MM.1S (cell line): ENCODE measurements at regions not wholly inside any gene's neighbourhood (a gene's known extent, or its start where the extent isn't known, plus 50 kb on each side); places are given as distances from the start of the nearest gene placed in this dataset.

Source experiments
- DNase-seq: peaks from one replicate; pipeline ENCODE4 v3.0.0-alpha.2; 2015
- H2AFZ ChIP-seq: fragments of 300-600 bp; sonication (generic); 2 replicates; pipeline ENCODE4 v1.6.0; 2016; ENCODE audit warnings: antibody characterized with exemption, low read length
- H3F3A ChIP-seq: fragments of 300-600 bp; sonication (generic); 2 replicates; pipeline ENCODE4 v1.6.1; 2016; ENCODE audit warnings: mild to moderate bottlenecking, antibody characterized with exemption, low read length, moderate library complexity, mixed read lengths; ENCODE audit not compliant: insufficient read depth
- H3K27ac ChIP-seq: fragments of 300-600 bp; sonication (generic); 2 replicates; pipeline ENCODE4 v1.5.1; 2016; ENCODE audit warnings: mild to moderate bottlenecking, low read length
- H3K27me3 ChIP-seq: fragments of 300-600 bp; sonication (generic); replicated peaks from 2 replicates; pipeline ENCODE4 v1.6.0; 2016; ENCODE audit warnings: low read length; ENCODE audit not compliant: insufficient read depth
- H3K36me3 ChIP-seq: fragments of 300-600 bp; sonication (generic); replicated peaks from 2 replicates; pipeline ENCODE4 v1.6.1; 2016; ENCODE audit warnings: mild to moderate bottlenecking, low read length, mixed read lengths; ENCODE audit not compliant: insufficient read depth
- H3K4me1 ChIP-seq: fragments of 300-600 bp; sonication (generic); 2 replicates; pipeline ENCODE4 v1.6.1; 2016; ENCODE audit warnings: low read length, mixed read lengths
- H3K4me2 ChIP-seq: fragments of 300-600 bp; sonication (generic); 2 replicates; pipeline ENCODE4 v1.6.0; 2016; ENCODE audit warnings: low read depth, low read length
- H3K4me3 ChIP-seq: fragments of 300-600 bp; sonication (generic); 2 replicates; pipeline ENCODE4 v1.5.1; 2016; ENCODE audit warnings: low read length, mixed read lengths
- H3K79me2 ChIP-seq: fragments of 300-600 bp; sonication (generic); 2 replicates; pipeline ENCODE4 v1.6.1; 2016; ENCODE audit warnings: mixed run types, low read length, mixed read lengths
- H3K9ac ChIP-seq: fragments of 300-600 bp; sonication (generic); 2 replicates; pipeline ENCODE4 v1.6.1; 2016; ENCODE audit warnings: low read length, mixed read lengths
- H3K9me2 ChIP-seq: fragments of 300-600 bp; sonication (generic); replicated peaks from 2 replicates; pipeline ENCODE4 v1.6.1; 2016; ENCODE audit warnings: mild to moderate bottlenecking, low read length, mixed read lengths; ENCODE audit not compliant: insufficient read depth
- H3K9me3 ChIP-seq: fragments of 300-600 bp; sonication (generic); replicated peaks from 2 replicates; pipeline ENCODE4 v1.6.1; 2016; ENCODE audit warnings: mild to moderate bottlenecking, low read length, mixed read lengths; ENCODE audit not compliant: insufficient read depth
- H4K20me1 ChIP-seq: fragments of 300-600 bp; sonication (generic); 2 replicates; pipeline ENCODE4 v1.6.1; 2016; ENCODE audit warnings: mild to moderate bottlenecking, low read length, moderate library complexity, mixed read lengths; ENCODE audit not compliant: insufficient read depth
- EZH2 ChIP-seq: fragments of 300-600 bp; sonication (generic); optimal IDR thresholded peaks from 2 replicates; pipeline ENCODE3; 2017; ENCODE audit warnings: low read depth, mild to moderate bottlenecking, antibody characterized with exemption, low read length, mixed read lengths
- EZH2phosphoT487 ChIP-seq: fragments of 300-600 bp; sonication (generic); IDR thresholded peaks from 2 replicates; pipeline ENCODE4 v1.6.1; 2018; ENCODE audit warnings: antibody characterized with exemption, low read length
- TF ChIP-seq, protein P1 (sequence below): fragments of 300-600 bp; sonication (generic); IDR thresholded peaks from 2 replicates; pipeline ENCODE4 v1.5.1; 2016; ENCODE audit warnings: antibody characterized with exemption, low read length, mixed read lengths

DNA sequence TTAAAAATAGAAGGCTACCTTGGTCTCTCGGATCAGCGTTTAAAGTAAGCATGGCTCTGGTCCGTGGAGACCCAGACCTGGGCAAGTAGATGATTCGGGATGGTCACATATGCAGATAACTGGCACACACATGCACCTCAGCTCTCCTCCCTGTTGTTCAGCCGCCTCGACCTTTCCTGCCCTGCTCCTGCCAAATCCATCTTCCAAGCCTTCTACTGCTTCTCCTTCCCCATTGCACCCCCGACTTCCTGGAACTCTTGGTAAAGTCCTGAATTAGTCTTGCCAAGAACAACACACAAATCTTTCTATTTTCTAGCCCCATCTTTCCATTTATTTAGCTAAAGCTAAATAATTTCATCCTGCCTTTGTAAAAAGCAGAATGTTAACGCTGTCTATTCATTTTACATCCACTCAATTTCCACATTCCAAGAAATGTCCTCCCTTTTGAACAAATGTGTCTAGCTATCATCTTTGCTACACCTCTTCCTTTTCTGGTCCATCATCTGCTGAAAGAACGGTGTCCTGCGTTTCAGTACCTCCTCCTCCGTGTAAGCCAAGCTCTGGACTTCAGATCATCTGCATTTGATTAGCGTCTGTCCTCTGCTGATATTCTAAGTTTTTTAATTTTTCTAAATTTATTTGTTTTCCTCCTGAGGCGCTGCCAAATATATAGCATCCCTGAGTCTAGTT, 92.5 kb downstream of the ZIC5 start:
- Histone ChIP-seq H3K4me2 (no peak overlapping the region), H3K79me2 (no peaks in the 10 kb centered on the region), H3K27me3 (no peaks in the 10 kb centered on the region), H3K36me3 (no peaks in the 10 kb centered on the region), H3F3A (no peaks in the 10 kb centered on the region), H3K9me2 (no peaks in the 10 kb centered on the region), H3K9ac (no peak overlapping the region), H3K27ac (no peak overlapping the region), H3K4me3 (no peak overlapping the region), H2AFZ (no peak overlapping the region), H3K4me1 (no peaks in the 10 kb centered on the region), H3K9me3 (no peaks in the 10 kb centered on the region), H4K20me1 (no peaks in the 10 kb centered on the region)
- no peak for DNase-seq
- TF ChIP-seq, protein P1, sequence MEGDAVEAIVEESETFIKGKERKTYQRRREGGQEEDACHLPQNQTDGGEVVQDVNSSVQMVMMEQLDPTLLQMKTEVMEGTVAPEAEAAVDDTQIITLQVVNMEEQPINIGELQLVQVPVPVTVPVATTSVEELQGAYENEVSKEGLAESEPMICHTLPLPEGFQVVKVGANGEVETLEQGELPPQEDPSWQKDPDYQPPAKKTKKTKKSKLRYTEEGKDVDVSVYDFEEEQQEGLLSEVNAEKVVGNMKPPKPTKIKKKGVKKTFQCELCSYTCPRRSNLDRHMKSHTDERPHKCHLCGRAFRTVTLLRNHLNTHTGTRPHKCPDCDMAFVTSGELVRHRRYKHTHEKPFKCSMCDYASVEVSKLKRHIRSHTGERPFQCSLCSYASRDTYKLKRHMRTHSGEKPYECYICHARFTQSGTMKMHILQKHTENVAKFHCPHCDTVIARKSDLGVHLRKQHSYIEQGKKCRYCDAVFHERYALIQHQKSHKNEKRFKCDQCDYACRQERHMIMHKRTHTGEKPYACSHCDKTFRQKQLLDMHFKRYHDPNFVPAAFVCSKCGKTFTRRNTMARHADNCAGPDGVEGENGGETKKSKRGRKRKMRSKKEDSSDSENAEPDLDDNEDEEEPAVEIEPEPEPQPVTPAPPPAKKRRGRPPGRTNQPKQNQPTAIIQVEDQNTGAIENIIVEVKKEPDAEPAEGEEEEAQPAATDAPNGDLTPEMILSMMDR: no peak
- TF ChIP-seq EZH2 (no peak), EZH2phosphoT487 (no peak)

DNA sequence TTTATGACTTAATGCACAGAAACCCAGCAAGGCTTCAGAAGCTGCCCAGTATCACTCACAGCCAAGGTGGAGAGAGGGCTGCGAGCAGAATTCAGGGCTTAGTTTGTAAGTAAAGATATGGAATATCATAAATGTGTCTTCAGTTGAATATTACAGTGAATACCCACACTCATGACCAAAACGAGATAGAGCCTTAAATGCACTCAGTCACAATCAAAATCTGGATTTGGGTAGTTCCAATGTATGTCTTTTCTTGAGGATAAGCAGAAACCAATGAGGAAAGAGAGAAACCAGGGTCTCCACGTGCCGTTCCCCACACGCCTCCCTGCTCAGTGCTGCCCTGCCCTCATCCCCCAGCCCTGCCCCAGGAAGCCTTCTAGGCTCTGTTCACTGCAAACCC, 94.9 kb downstream of the ZIC5 start:
- H3K27ac ChIP-seq: no peak overlapping the region
- DNase-seq: no peak
- no peak overlapping the region for H3K9ac ChIP-seq
- H2AFZ ChIP-seq: no peak overlapping the region
- H3K9me2 ChIP-seq: no peaks in the 10 kb centered on the region
- no peaks in the 10 kb centered on the region for H3K9me3 ChIP-seq
- H3K4me3 ChIP-seq: no peak overlapping the region
- H3K4me1 ChIP-seq: no peaks in the 10 kb centered on the region
- no peaks in the 10 kb centered on the region for H3K36me3 ChIP-seq
- H4K20me1 ChIP-seq: no peaks in the 10 kb centered on the region
- H3K79me2 ChIP-seq: no peaks in the 10 kb centered on the region
- TF ChIP-seq, protein P1: no peak
- no peak for TF ChIP-seq EZH2phosphoT487
- no peak for TF ChIP-seq EZH2
- H3K27me3 ChIP-seq: no peaks in the 10 kb centered on the region
- H3K4me2 ChIP-seq: no peak overlapping the region
- no peaks in the 10 kb centered on the region for H3F3A ChIP-seq

DNA sequence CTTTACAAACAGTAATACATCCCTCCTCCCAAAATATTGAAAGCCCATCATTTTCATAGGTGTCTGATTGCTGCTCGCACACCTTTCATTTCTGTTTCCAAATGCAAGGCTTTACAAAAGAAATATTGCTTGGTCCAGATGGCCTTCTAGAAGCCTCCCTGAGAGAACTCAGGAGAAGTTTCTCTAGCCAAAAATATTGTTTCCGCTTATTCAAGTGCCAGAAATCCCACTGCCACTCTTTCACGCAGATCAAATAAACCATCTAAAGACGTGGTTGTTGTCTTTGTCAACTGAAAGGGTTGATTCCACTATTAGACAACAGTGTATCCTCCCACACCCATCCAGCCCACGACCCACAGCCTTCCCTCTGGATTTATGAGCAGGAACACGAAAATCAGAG, 96.2 kb downstream of the ZIC5 start:
- H3K4me3 ChIP-seq: no peak overlapping the region
- no peak for DNase-seq
- no peak overlapping the region for H3K4me2 ChIP-seq
- H3F3A ChIP-seq: no peaks in the 10 kb centered on the region
- no peak for TF ChIP-seq EZH2phosphoT487
- TF ChIP-seq, protein P1: no peak
- TF ChIP-seq EZH2: no peak
- H4K20me1 ChIP-seq: no peaks in the 10 kb centered on the region
- no peaks in the 10 kb centered on the region for H3K9me3 ChIP-seq
- H3K36me3 ChIP-seq: no peaks in the 10 kb centered on the region
- no peaks in the 10 kb centered on the region for H3K27me3 ChIP-seq
- no peaks in the 10 kb centered on the region for H3K4me1 ChIP-seq
- no peaks in the 10 kb centered on the region for H3K79me2 ChIP-seq
- no peak overlapping the region for H3K27ac ChIP-seq
- H2AFZ ChIP-seq: no peak overlapping the region
- H3K9ac ChIP-seq: no peak overlapping the region
- no peaks in the 10 kb centered on the region for H3K9me2 ChIP-seq
